ENCODE measurements at regions not wholly inside any gene's neighbourhood (a gene's known extent, or its start where the extent isn't known, plus 50 kb on each side); places are given as distances from the start of the nearest gene placed in this dataset.

GRCh38 chr9:108269371-108269770, 586.4 kb downstream of the ACTL7B start:
- H3K36me3 ChIP-seq (ENCODE audit: control insufficient read depth in 2 of 2, insufficient read depth in 1 of 2, low read length in 2 of 2): no peaks in the 10 kb centered on the region
- TF ChIP-seq SETDB1 (IDR thresholded peaks at IDR 0.05; ENCODE audit: insufficient read length, low read length) (no peak), PRDM10 (tag by site-specific recombination; IDR thresholded peaks at IDR 0.05) (peak; percentile 44; the same call in 1 of the 2 replicates)
- H3K4me1 ChIP-seq (ENCODE audit: control insufficient read depth, insufficient read depth, low read length): peaks cover 12% of the 10 kb centered on the region
- POLR2A ChIA-PET: no interaction called here
- H3K9me3 ChIP-seq (ENCODE audit: control insufficient read depth, insufficient read depth, low read depth, low read length): no peaks in the 10 kb centered on the region
- no peak overlapping the region for H3K27ac ChIP-seq (ENCODE audit: extremely low read depth, low read depth, low read length)
- CTCF ChIA-PET: interaction anchor here (0.5 to 1.7 kb wide), 13 partner anchors 9 to 741 kb away, joined by 3 to 9 read pairs (median 3); no protein-coding TSS in a partner anchor
- H3K4me3 ChIP-seq (ENCODE audit: low read depth, low read length): no peak overlapping the region

- no peak overlapping the region for H3K4me3 ChIP-seq (ENCODE audit: low read depth, low read length)
- POLR2A ChIA-PET: no interaction called here
- CTCF ChIA-PET: interaction anchor here (0.6 kb wide), 1 partner anchor 291 kb away, joined by 5 read pairs; no protein-coding TSS in a partner anchor
- no peaks in the 10 kb centered on the region for H3K4me1 ChIP-seq (ENCODE audit: control insufficient read depth, insufficient read depth, low read length)
- H3K36me3 ChIP-seq (ENCODE audit: control insufficient read depth in 2 of 2, insufficient read depth in 1 of 2, low read length in 2 of 2): no peaks in the 10 kb centered on the region
- TF ChIP-seq ZNF140 (tag by site-specific recombination; IDR thresholded peaks at IDR 0.05): no peak
- no peak for TF ChIP-seq ZNF292 (tag by site-specific recombination; IDR thresholded peaks at IDR 0.05; ENCODE audit: borderline replicate concordance, low read depth)
- no peak for TF ChIP-seq ZNF248 (tag by site-specific recombination; IDR thresholded peaks at IDR 0.05)
- TF ChIP-seq ZBTB7A (tag by site-specific recombination; IDR thresholded peaks at IDR 0.05; ENCODE audit: low read depth): no peak
- TF ChIP-seq RBAK (tag by site-specific recombination; IDR thresholded peaks at IDR 0.05): no peak
- no peak for TF ChIP-seq ZFP37 (tag by site-specific recombination; IDR thresholded peaks at IDR 0.05)
- TF ChIP-seq ZNF16 (tag by site-specific recombination; IDR thresholded peaks at IDR 0.05; ENCODE audit: low read depth): no peak
- TF ChIP-seq IKZF3 (tag by site-specific recombination; IDR thresholded peaks at IDR 0.05): no peak
- no peak for TF ChIP-seq ZNF404 (tag by site-specific recombination; IDR thresholded peaks at IDR 0.05)
- no peak for TF ChIP-seq ZNF560 (tag by site-specific recombination; IDR thresholded peaks at IDR 0.05; ENCODE audit: borderline replicate concordance)
- no peak for TF ChIP-seq ZNF548 (tag by site-specific recombination; IDR thresholded peaks at IDR 0.05)
- no peak for TF ChIP-seq ZBTB6 (tag by site-specific recombination; IDR thresholded peaks at IDR 0.05)
- no peak for TF ChIP-seq HIC1 (tag by site-specific recombination; IDR thresholded peaks at IDR 0.05)
- no peak overlapping the region for H3K27ac ChIP-seq (ENCODE audit: extremely low read depth, low read depth, low read length)
- no peaks in the 10 kb centered on the region for H3K9me3 ChIP-seq (ENCODE audit: control insufficient read depth, insufficient read depth, low read depth, low read length)
Observed at GRCh38 chr9:108265065-108265464, 590.7 kb downstream of the ACTL7B start.

- no peak overlapping the region for H3K4me3 ChIP-seq (ENCODE audit: low read depth, low read length)
- no peaks in the 10 kb centered on the region for H3K4me1 ChIP-seq (ENCODE audit: control insufficient read depth, insufficient read depth, low read length)
- ChIA-PET POLR2A (no interaction called here), CTCF (no interaction called here)
- no peaks in the 10 kb centered on the region for H3K36me3 ChIP-seq (ENCODE audit: control insufficient read depth in 2 of 2, insufficient read depth in 1 of 2, low read length in 2 of 2)
- H3K9me3 ChIP-seq (ENCODE audit: control insufficient read depth, insufficient read depth, low read depth, low read length): no peaks in the 10 kb centered on the region
- no peak overlapping the region for H3K27ac ChIP-seq (ENCODE audit: extremely low read depth, low read depth, low read length)
- TF ChIP-seq YY2 (tag by site-specific recombination; IDR thresholded peaks at IDR 0.05) (no peak), OVOL3 (tag by site-specific recombination; IDR thresholded peaks at IDR 0.05) (no peak), ZBTB49 (tag by site-specific recombination; IDR thresholded peaks at IDR 0.05; ENCODE audit: low read depth) (no peak), SCRT1 (tag by site-specific recombination; IDR thresholded peaks at IDR 0.05; ENCODE audit: borderline replicate concordance) (no peak), ZBTB1 (tag by site-specific recombination; IDR thresholded peaks at IDR 0.05) (no peak), ZNF449 (tag by site-specific recombination; IDR thresholded peaks at IDR 0.05) (no peak)
Observed at GRCh38 chr9:108264093-108264492, 591.7 kb downstream of the ACTL7B start.
